Nephron progenitor cell (in vitro differentiated cells): ENCODE measurements at regions not wholly inside any gene's neighbourhood (a gene's known extent, or its start where the extent isn't known, plus 50 kb on each side); places are given as distances from the start of the nearest gene placed in this dataset.
A peak's percentile ranks its signal among the peaks of the same experiment; 100 is the strongest.

Experiments used
- DNase-seq: peaks from one replicate; pipeline ENCODE4 v3.0.0; 2021
- H3K27ac Mint-ChIP-seq: 2 replicates; pipeline ENCODE4 v1.8.0; 2021; ENCODE audit warnings: mild to moderate bottlenecking, moderate library complexity, mixed read lengths
- H3K27me3 Mint-ChIP-seq: 2 replicates; pipeline ENCODE4 v1.8.0; 2021; ENCODE audit warnings: mild to moderate bottlenecking, low read depth, mixed read lengths; ENCODE audit not compliant: poor library complexity
- H3K36me3 Mint-ChIP-seq: 2 replicates; pipeline ENCODE4 v1.8.0; 2021; ENCODE audit warnings: low read depth, mixed read lengths
- H3K4me1 Mint-ChIP-seq: 2 replicates; pipeline ENCODE4 v1.8.0; 2021; ENCODE audit warnings: mixed read lengths
- H3K4me3 Mint-ChIP-seq: 2 replicates; pipeline ENCODE4 v1.8.0; 2021; ENCODE audit warnings: mild to moderate bottlenecking, moderate library complexity, mixed read lengths
- H3K9me3 Mint-ChIP-seq: 2 replicates; pipeline ENCODE4 v1.8.0; 2021; ENCODE audit warnings: mild to moderate bottlenecking, moderate library complexity, mixed read lengths
- CTCF ChIP-seq: fragments of 200-600 bp; sonication (generic); IDR thresholded peaks from 2 replicates; pipeline ENCODE4 v1.5.0; 2021; ENCODE audit warnings: antibody characterized with exemption

- Mint-ChIP-seq H3K4me1 (no peaks in the 10 kb centered on the region), H3K27me3 (no peaks in the 10 kb centered on the region), H3K9me3 (no peaks in the 10 kb centered on the region), H3K4me3 (no peak overlapping the region), H3K27ac (no peak overlapping the region), H3K36me3 (no peaks in the 10 kb centered on the region)
- no peak for DNase-seq
- TF ChIP-seq CTCF = no peak
These were observed 155.7 kb upstream of the ATXN7L3B start for GRCh38 chr12:74381958-74382357.

GRCh38 chr12:74382983-74383382, 154.7 kb upstream of the ATXN7L3B start:
- TF ChIP-seq CTCF = no peak
- no peaks in the 10 kb centered on the region for H3K27me3 Mint-ChIP-seq
- DNase-seq = no peak
- H3K4me1 Mint-ChIP-seq = no peaks in the 10 kb centered on the region
- H3K36me3 Mint-ChIP-seq = no peaks in the 10 kb centered on the region
- H3K9me3 Mint-ChIP-seq = peaks cover 7% of the 10 kb centered on the region
- peak overlapping the region; percentile 34 for H3K27ac Mint-ChIP-seq
- H3K4me3 Mint-ChIP-seq = no peak overlapping the region

GRCh38 chr12:74391283-74391682, 146.4 kb upstream of the ATXN7L3B start:
- no peaks in the 10 kb centered on the region for H3K36me3 Mint-ChIP-seq
- no peaks in the 10 kb centered on the region for H3K4me1 Mint-ChIP-seq
- no peak overlapping the region for H3K27ac Mint-ChIP-seq
- no peaks in the 10 kb centered on the region for H3K27me3 Mint-ChIP-seq
- peaks cover 18% of the 10 kb centered on the region for H3K9me3 Mint-ChIP-seq
- no peak overlapping the region for H3K4me3 Mint-ChIP-seq
- no peak for DNase-seq
- TF ChIP-seq CTCF = no peak

GRCh38 chr12:74393272-74393671, 144.4 kb upstream of the ATXN7L3B start:
- Mint-ChIP-seq H3K36me3 (no peaks in the 10 kb centered on the region), H3K4me3 (no peak overlapping the region), H3K4me1 (no peaks in the 10 kb centered on the region), H3K9me3 (peaks cover 10% of the 10 kb centered on the region), H3K27ac (no peak overlapping the region), H3K27me3 (no peaks in the 10 kb centered on the region)
- TF ChIP-seq CTCF = no peak
- DNase-seq = no peak

GRCh38 chr12:74394647-74395046, 143.0 kb upstream of the ATXN7L3B start:
- no peaks in the 10 kb centered on the region for H3K27me3 Mint-ChIP-seq
- no peak overlapping the region for H3K4me3 Mint-ChIP-seq
- no peaks in the 10 kb centered on the region for H3K36me3 Mint-ChIP-seq
- peaks cover 10% of the 10 kb centered on the region for H3K9me3 Mint-ChIP-seq
- H3K4me1 Mint-ChIP-seq = no peaks in the 10 kb centered on the region
- TF ChIP-seq CTCF = no peak
- H3K27ac Mint-ChIP-seq = no peak overlapping the region
- no peak for DNase-seq

- no peak overlapping the region for H3K27ac Mint-ChIP-seq
These were observed 136.6 kb upstream of the ATXN7L3B start for GRCh38 chr12:74401035-74401434.

More at GRCh38 chr12:74401035-74401434, 136.6 kb upstream of the ATXN7L3B start:
- H3K27me3 Mint-ChIP-seq = no peaks in the 10 kb centered on the region
- H3K4me3 Mint-ChIP-seq = no peak overlapping the region
- no peaks in the 10 kb centered on the region for H3K9me3 Mint-ChIP-seq
- peaks cover 9% of the 10 kb centered on the region for H3K4me1 Mint-ChIP-seq
- H3K36me3 Mint-ChIP-seq = no peaks in the 10 kb centered on the region
- TF ChIP-seq CTCF = no peak
- no peak for DNase-seq
